ENCODE measurements at regions not wholly inside any gene's neighbourhood (a gene's known extent, or its start where the extent isn't known, plus 50 kb on each side); places are given as distances from the start of the nearest gene placed in this dataset.
"Not testable (repeated sequence)": the region's sequence is repeated elsewhere in the genome, so short reads cannot be mapped to it uniquely, and the experiment has no call there.

DNA sequence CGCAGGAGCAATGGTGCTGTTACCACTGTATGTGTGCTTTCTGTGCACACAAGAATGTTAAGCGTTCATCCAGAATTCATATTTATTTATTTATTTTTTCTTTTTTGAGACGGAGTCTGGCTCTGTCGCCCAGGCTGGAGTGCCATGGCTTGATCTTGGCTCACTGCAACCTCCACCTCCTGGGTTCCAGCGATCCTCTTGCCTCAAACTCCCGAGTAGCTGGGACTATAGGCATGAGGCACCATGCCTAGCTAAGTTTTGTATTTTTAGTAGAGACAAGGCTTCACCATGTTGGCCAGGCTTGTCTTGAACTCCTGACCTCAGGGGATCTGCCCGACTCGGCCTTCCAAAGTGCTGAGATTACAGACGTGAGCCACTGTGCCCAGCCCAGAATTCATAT lies 101.8 kb upstream of the SLC38A2 start:
- DNase-seq (ENCODE audit: low spot score); ATAC-seq: not testable (repeated sequence)

DNA sequence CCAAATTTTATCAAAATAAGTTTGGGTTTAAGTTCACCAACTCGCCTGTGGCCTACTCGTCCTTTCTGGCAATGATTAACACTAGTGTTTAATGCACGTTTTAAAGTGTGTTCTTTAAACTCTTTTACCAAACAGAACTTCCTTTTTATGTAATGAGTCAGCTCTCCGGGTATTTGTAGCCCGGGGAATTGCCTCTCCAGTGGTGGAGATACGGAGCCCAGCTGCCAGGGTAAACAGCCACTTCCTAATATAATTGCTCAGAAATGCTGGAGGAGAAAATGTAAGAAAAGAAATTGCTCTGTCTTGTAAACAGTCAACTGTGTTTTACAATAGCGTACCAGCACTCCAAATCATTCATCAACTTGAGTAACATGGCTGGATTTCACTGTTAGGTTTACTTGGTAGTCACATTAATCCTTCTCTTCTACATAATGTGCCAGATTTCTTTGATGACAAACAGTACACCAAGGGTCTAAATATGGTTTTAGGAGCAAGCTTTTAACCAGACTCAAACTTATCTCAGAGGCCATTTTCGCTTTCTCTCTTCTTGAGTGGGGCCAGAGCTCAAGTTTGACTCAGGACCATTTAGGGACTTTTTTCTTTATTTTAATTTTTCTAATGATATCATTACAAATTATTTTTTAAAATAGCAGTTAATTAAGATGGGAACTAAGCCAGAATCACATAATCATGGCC lies 101.2 kb upstream of the SLC38A2 start:
- peak; percentile 72 for DNase-seq (ENCODE audit: low spot score)
- ATAC-seq = peak; percentile 93

- DNase-seq (ENCODE audit: low spot score) (no peak), ATAC-seq (peak; percentile 42)
Measured at GRCh38 chr12:46472893-46473633, 100.5 kb upstream of the SLC38A2 start.

DNA sequence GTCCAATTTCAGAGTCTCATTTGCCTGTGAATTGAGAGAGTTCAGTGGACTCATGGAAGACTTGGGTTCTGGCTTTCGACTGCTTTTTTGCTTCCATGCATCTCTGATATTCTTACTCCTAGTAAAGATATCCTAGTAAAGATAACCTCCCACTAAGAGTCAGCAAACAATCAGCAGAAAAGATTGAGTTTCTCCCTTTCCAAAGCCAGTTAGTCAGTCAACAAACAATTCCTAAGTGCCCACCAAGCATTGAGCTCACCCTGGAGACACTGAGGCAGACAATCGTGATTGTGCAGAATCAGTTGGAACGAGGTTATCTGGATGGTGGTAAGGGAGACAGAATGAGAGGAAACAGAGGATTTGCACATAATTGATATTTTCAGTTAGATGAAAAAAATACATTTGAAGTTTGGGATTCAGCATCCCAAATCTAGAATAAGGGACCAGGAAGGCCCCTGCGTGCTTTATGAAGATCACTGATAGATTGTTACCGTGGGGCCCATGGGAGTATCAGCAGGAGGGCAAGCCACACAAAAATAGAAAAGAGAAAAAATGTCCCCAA lies 99.7 kb upstream of the SLC38A2 start:
- ATAC-seq = no peak
- no peak for DNase-seq (ENCODE audit: low spot score)

DNA sequence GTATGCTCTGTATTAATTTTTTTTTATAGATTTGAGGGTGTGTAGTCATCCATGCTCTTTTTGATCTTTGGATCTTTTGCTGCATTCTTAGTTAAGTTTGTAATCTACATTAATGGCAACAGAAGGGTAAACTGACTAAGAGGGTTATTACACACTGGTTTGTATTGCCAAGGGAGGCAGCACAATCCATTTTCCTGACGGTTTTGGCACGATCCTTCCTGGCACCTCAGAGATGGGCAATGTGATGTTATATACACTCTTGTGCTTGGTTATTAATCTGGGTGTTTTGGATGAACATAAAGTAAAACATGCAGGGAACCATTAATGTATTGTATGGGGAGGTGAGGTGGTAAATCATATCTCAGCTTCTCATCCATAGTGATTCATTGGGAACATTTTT lies 98.8 kb upstream of the SLC38A2 start:
- no peak for DNase-seq (ENCODE audit: low spot score)

DNA sequence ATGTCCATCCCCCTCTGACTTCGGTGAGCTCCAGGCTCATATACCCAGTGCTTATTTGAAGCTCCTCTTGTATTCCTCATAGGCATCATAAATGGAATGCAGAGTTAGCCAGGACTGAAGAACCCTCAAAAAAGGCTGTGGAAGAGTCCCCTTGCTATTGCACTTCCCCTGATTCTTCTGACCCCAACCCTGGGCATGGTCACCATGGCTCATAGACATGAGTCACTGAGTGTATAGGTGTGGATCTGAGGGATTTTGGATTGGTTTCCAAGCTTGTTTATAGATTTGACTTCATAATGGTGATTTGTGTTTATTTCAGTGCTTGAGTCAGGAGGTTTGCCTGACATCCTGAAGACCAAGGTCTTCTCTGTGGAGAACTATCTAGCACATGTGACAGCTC lies 98.4 kb upstream of the SLC38A2 start:
- DNase-seq (ENCODE audit: low spot score) (no peak), ATAC-seq (no peak)

More for the DNA sequence above, 98.8 kb upstream of the SLC38A2 start:
- ATAC-seq = no peak

- no peak for DNase-seq (ENCODE audit: low spot score)
- no peak for ATAC-seq
Measured at GRCh38 chr12:46470036-46470627, 97.6 kb upstream of the SLC38A2 start.

DNA sequence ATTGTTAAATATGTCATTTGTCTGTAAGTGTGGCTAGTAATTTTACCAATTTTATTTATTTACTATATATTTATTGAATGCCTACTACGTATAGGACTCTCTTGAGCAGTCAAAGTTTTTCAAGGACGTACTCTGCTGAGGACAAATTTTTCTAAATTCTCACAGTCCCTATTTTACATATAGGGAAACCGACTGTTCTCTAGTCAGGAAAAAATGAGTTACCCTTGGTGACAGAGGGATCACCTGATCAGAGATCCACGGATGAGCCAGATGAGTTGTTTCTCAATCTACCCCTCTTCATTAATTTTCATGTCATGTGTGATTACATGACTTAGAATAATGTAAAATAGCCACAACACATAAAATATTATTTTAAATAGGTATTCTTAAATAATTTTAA lies 96.2 kb upstream of the SLC38A2 start:
- DNase-seq (ENCODE audit: low spot score) (no peak), ATAC-seq (no peak)

DNA sequence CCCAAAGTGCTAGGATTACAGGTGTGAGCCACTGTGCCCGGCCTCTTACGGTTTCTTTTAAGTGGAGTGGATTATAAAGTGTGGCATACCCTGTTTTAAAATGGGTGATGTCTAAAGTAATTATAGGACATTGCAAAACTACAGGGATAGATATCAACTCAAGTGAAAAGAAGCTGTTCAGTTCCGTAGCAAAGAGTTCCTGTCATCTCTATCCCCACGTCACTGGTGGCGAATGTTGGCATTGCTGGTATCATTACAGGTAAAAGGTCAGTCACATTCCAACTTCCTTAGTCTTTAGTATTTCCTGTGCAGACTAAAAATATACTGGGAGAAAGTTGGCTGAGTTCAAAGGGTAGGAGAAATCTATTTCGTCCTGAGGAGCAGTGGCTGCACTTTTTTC lies 95.6 kb upstream of the SLC38A2 start:
- ATAC-seq (peak; percentile 66), DNase-seq (ENCODE audit: low spot score) (no peak)

GRCh38 chr12:46465307-46465706 lies 92.7 kb upstream of the SLC38A2 start:
- ATAC-seq (peak; percentile 75), DNase-seq (ENCODE audit: low spot score) (no peak)

DNA sequence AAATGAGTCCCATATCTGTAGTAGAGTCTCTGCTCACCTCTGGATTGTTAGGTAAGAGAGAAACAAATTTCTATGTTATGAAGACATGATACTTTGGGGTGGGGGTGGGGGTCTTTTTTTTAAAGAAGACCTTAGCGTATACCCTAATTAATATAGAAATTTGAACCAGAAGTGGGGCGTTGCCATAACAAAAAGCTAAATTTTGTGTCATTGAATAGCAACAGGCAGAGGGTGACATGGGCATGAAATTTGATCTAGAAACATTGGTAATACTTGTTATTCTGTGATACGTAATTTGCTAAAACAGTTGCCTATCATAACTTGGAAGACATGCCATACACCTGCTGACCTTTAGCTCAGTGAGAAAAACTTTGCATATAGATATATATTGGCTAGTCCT lies 92.3 kb upstream of the SLC38A2 start:
- no peak for DNase-seq (ENCODE audit: low spot score)
- no peak for ATAC-seq

- DNase-seq (ENCODE audit: low spot score) (no peak), ATAC-seq (no peak)
Measured at GRCh38 chr12:46462641-46463355, 90.2 kb upstream of the SLC38A2 start.

DNA sequence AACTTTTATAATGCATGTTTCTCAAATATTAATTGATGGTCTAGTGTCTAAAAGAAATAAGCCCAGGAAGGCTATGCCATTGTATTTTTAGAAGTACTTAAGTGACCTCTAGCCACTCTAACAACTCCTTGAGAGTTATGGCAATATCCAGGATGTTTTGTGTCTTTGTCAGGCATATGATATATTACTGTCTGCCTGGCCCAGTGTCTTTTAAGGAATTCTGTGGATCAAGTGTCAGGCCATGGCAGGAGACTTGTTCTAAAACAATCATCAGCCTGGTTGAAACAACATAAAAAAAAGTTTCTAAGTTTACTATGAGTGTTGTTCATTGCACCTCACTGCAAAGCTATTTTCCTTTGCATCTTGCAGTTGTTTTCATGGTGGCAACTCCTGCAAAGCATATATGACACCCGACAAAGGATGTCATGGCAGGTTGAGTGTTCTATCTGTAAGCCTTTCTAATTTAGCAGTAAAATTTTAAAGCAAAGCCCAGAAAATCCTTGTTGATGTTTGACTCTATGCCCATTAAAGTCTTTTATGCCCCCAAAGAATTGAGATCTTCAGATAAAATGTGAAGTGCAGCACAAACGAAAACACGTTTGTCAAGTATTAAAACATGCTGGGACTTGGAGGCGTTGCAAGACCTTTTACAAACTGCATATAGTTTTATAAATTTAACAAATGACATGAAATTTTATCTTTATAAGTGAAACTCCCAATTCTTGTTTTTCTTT lies 89.5 kb upstream of the SLC38A2 start:
- ATAC-seq = no peak
- no peak for DNase-seq (ENCODE audit: low spot score)

GRCh38 chr12:46461459-46461858 lies 88.9 kb upstream of the SLC38A2 start:
- no peak for DNase-seq (ENCODE audit: low spot score)

GRCh38 chr12:46460682-46461210 lies 88.2 kb upstream of the SLC38A2 start:
- no peak for ATAC-seq
- DNase-seq (ENCODE audit: low spot score) = no peak

More at GRCh38 chr12:46461459-46461858, 88.9 kb upstream of the SLC38A2 start:
- peak; percentile 56 for ATAC-seq

DNA sequence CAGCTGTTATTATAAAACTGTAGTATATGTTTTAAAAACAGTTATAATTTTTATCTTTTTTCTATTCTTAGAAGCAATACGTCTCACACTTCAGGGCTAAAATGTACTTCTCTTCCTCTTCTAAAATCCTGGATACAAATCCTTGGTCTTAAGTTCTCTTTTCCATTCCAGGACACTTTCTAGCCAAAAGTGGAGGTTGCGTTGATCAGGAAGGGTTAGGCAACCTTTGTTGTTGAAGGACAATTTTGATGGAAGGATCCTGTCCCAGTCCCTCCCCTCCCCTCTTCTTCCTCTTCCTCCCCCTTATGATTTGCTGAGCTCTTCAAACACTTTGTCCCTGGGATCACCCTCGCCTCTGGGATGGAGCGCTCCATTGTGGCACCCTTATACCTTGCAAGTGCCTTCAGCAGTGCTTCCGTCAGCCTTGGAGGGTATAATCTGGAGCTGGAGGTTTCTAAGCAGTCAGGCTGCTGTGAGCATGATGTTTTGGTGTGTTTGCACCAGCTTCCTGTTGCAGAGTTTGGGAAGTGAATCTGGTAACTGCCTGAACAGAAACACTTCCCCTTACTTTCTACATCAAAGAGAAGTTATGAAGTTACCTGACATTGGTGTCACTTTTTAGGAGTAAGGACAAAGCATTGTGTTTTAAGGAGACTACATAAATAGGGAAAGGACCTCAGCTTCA lies 87.4 kb upstream of the SLC38A2 start:
- DNase-seq (ENCODE audit: low spot score) = no peak
- peak; percentile 19 for ATAC-seq

DNA sequence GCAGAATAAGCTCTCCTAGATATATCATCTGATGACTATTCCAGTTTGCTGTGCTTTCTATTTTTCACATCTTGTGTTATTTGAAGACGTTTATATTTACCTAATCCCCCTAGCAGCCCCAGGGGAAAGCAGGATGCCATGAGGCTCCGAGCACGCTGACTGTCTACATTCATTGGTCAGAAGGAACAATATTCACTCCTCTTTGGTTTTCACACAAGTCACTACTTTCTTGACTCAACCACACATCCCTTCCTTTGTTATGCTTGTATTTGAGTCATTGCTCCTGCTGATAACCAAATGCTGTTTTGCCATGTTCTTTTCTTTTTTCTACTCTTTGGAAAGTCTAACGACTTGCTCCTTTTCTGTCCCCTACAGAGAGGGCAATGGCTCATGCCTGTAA lies 86.5 kb upstream of the SLC38A2 start:
- ATAC-seq (no peak), DNase-seq (ENCODE audit: low spot score) (no peak)

GRCh38 chr12:46458500-46459102 lies 86.0 kb upstream of the SLC38A2 start:
- DNase-seq (ENCODE audit: low spot score) (no peak), ATAC-seq (no peak)

DNA sequence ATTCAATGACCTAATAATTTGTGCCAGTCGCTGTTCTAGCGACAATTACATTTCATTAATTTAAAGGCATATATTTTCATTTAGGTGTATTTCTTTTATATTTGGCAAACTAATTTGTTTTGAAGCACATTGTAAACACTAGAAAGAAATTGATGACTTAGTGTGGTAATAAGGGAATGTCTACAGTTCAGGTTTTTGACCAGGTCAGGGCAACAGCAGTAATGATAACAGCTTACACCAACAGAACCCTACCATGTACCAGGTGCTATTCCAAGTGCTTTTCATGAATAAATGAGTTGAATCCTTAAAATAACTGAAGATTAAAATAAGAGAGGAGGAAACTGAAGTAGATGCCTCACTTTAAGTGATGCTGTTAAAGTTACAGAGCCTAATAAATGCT lies 85.4 kb upstream of the SLC38A2 start:
- ATAC-seq (peak; percentile 61), DNase-seq (ENCODE audit: low spot score) (no peak)
